GM12878 (cell line): ENCODE measurements at regions not wholly inside any gene's neighbourhood (a gene's known extent, or its start where the extent isn't known, plus 50 kb on each side); places are given as distances from the start of the nearest gene placed in this dataset.

Source experiments
- BACH1 ChIP-seq: fragments of 450-650 bp; IDR thresholded peaks from 2 replicates; pipeline ENCODE4 v1.6.1; 2017; ENCODE audit warnings: mild to moderate bottlenecking, borderline replicate concordance
- CTCF ChIP-seq, 3 experiments: IDR thresholded peaks in 2 of 3; conservative IDR thresholded peaks in 1 of 3; 2 replicates each; pipeline ENCODE4 v1.5.1; 2011; ENCODE audit warnings: low read depth in 3 of 3, low read length in 3 of 3, mild to moderate bottlenecking in 3 of 3, control low read depth in 2 of 3, moderate library complexity in 2 of 3, inconsistent platforms in 1 of 3, mixed read lengths in 1 of 3; ENCODE audit not compliant: control insufficient read depth in 2 of 3, insufficient read depth in 1 of 3; ENCODE audit errors: extremely low read depth in 1 of 3
- ESRRA ChIP-seq: IDR thresholded peaks from 2 replicates; pipeline ENCODE4 v1.6.1; 2012; ENCODE audit warnings: mild to moderate bottlenecking, low read length, improper control_type of control experiment
- FOXM1 ChIP-seq: IDR thresholded peaks from 2 replicates; pipeline ENCODE4 v1.6.1; 2012; ENCODE audit warnings: low read depth, mild to moderate bottlenecking, inconsistent platforms, low read length, moderate library complexity
- NFIC ChIP-seq: IDR thresholded peaks from 2 replicates; pipeline ENCODE4 v1.6.1; 2012; ENCODE audit warnings: low read depth, mild to moderate bottlenecking, inconsistent platforms, low read length, moderate library complexity
- POLR2A ChIP-seq: IDR thresholded peaks from 2 replicates; pipeline ENCODE4 v1.6.1; 2011; ENCODE audit warnings: low read depth, mild to moderate bottlenecking, low read length
- RCOR1 ChIP-seq: conservative IDR thresholded peaks from 2 replicates; pipeline ENCODE4 v1.6.1; 2012; ENCODE audit warnings: low read depth, low read length, improper control_type of control experiment
- SIN3A ChIP-seq: IDR thresholded peaks from 2 replicates; pipeline ENCODE4 v1.6.1; 2012; ENCODE audit warnings: low read depth, low read length, improper control_type of control experiment
- TCF3 ChIP-seq: IDR thresholded peaks from 2 replicates; pipeline ENCODE4 v1.6.1; 2012; ENCODE audit warnings: low read depth, mild to moderate bottlenecking, low read length, borderline replicate concordance; ENCODE audit not compliant: insufficient read depth
- ZNF592 ChIP-seq: fragments of 450-650 bp; IDR thresholded peaks from 2 replicates; pipeline ENCODE4 v1.6.1; 2017; ENCODE audit warnings: mild to moderate bottlenecking, moderate library complexity

GRCh38 chr18:44388329-44388728 is 292.4 kb upstream of the SETBP1 start:
- TF ChIP-seq POLR2A (no peak), SIN3A (no peak), FOXM1 (no peak), TCF3 (no peak), CTCF (IDR thresholded peaks at IDR 0.05 in 2 of 3, conservative IDR thresholded peaks at IDR 0.05 in 1 of 3; ENCODE audit: control insufficient read depth in 2 of 3, extremely low read depth in 1 of 3, insufficient read depth in 1 of 3, low read depth in 3 of 3, low read length in 3 of 3) (no peak), RCOR1 (no peak), BACH1 (no peak), NFIC (no peak), ZNF592 (no peak), ESRRA (no peak)
